ENCODE measurements at regions not wholly inside any gene's neighbourhood (a gene's known extent, or its start where the extent isn't known, plus 50 kb on each side); places are given as distances from the start of the nearest gene placed in this dataset.

GRCh38 chr2:4745056-4745991, 946.9 kb upstream of the SOX11 start:
- 15 to 21% methylated on average over 12 of the region's 12 CpGs for WGBS, 2 donors
- no peak for DNase-seq (ENCODE audit: low spot score in 2 of 2)
- TF ChIP-seq POLR2A (IDR thresholded peaks at IDR 0.05) (no peak), CTCF (IDR thresholded peaks at IDR 0.05) (no peak)
- no peak overlapping the region for H3K4me3 ChIP-seq (ENCODE audit: low read depth, poor library complexity, severe bottlenecking)
- intact Hi-C loops (cut with DNase I; ENCODE audit: low total_unique reads), result no loop called here

GRCh38 chr2:4753721-4754120, 938.5 kb upstream of the SOX11 start:
- no peak for TF ChIP-seq POLR2A (IDR thresholded peaks at IDR 0.05)
- TF ChIP-seq CTCF (IDR thresholded peaks at IDR 0.05), result no peak
- WGBS, 2 donors, result 78 to 86% methylated on average over 4 of the region's 4 CpGs
- no peak overlapping the region for H3K4me3 ChIP-seq (ENCODE audit: low read depth, poor library complexity, severe bottlenecking)
- intact Hi-C loops (cut with DNase I; ENCODE audit: low total_unique reads), result no loop called here
- DNase-seq (ENCODE audit: low spot score in 2 of 2), result no peak

- TF ChIP-seq POLR2A (IDR thresholded peaks at IDR 0.05), result no peak
- TF ChIP-seq CTCF (IDR thresholded peaks at IDR 0.05), result no peak
- WGBS, 2 donors, result 4% methylated on average over 4 of the region's 4 CpGs
- H3K4me3 ChIP-seq (ENCODE audit: low read depth, poor library complexity, severe bottlenecking), result no peak overlapping the region
- no peak for DNase-seq (ENCODE audit: low spot score in 2 of 2)
- intact Hi-C loops (cut with DNase I; ENCODE audit: low total_unique reads), result no loop called here
These were observed 929.2 kb upstream of the SOX11 start for GRCh38 chr2:4762951-4763376.

- TF ChIP-seq POLR2A (IDR thresholded peaks at IDR 0.05) (no peak), CTCF (IDR thresholded peaks at IDR 0.05) (no peak)
- 65 to 77% methylated on average over 16 of the region's 16 CpGs for WGBS, 2 donors
- intact Hi-C loops (cut with DNase I; ENCODE audit: low total_unique reads), result no loop called here
- DNase-seq (ENCODE audit: low spot score in 2 of 2), result no peak
- H3K4me3 ChIP-seq (ENCODE audit: low read depth, poor library complexity, severe bottlenecking), result no peak overlapping the region
These were observed 926.2 kb upstream of the SOX11 start for GRCh38 chr2:4765787-4766530.

- 89 to 90% methylated on average over 2 of the region's 2 CpGs for WGBS, 2 donors
- TF ChIP-seq POLR2A (IDR thresholded peaks at IDR 0.05), result no peak
- no peak for TF ChIP-seq CTCF (IDR thresholded peaks at IDR 0.05)
- intact Hi-C loops (cut with DNase I; ENCODE audit: low total_unique reads), result no loop called here
- DNase-seq (ENCODE audit: low spot score in 2 of 2), result no peak
- H3K4me3 ChIP-seq (ENCODE audit: low read depth, poor library complexity, severe bottlenecking), result no peak overlapping the region
These were observed 916.5 kb upstream of the SOX11 start for GRCh38 chr2:4775668-4776067.

All from lower leg skin (tissue), 4 donors.